H1 (cell line): ENCODE measurements at regions not wholly inside any gene's neighbourhood (a gene's known extent, or its start where the extent isn't known, plus 50 kb on each side); places are given as distances from the start of the nearest gene placed in this dataset.

ENCODE experiments used
- BRCA1 ChIP-seq: IDR thresholded peaks from 2 replicates; pipeline ENCODE4 v1.6.1; 2012; ENCODE audit warnings: low read depth, low read length, improper control_type of control experiment
- KDM1A ChIP-seq: fragments of 200-600, 300-600 bp; sonication (generic); IDR thresholded peaks from 2 replicates; pipeline ENCODE4 v1.7.1; 2016; ENCODE audit warnings: mild to moderate bottlenecking, low read length, borderline replicate concordance
- SAP30 ChIP-seq: fragments of 300-600 bp; sonication (generic); IDR thresholded peaks from 2 replicates; pipeline ENCODE4 v1.7.1; 2012; ENCODE audit warnings: low read length, moderate library complexity, mild to moderate bottlenecking, inconsistent platforms; ENCODE audit not compliant: insufficient read depth, insufficient replicate concordance
- SIX5 ChIP-seq: IDR thresholded peaks from 2 replicates; pipeline ENCODE4 v1.6.1; 2011; ENCODE audit warnings: mild to moderate bottlenecking, low read depth, low read length
- YY1 ChIP-seq: IDR thresholded peaks from 2 replicates; pipeline ENCODE4 v1.6.1; 2011; ENCODE audit warnings: low read depth, mild to moderate bottlenecking, low read length
- TF ChIP-seq, protein P1 (sequence below): fragments of 300-600 bp; sonication (generic); IDR thresholded peaks from 2 replicates; pipeline ENCODE4 v1.7.1; 2012; ENCODE audit warnings: low read length, moderate library complexity, mild to moderate bottlenecking, inconsistent platforms; ENCODE audit not compliant: insufficient replicate concordance

DNA sequence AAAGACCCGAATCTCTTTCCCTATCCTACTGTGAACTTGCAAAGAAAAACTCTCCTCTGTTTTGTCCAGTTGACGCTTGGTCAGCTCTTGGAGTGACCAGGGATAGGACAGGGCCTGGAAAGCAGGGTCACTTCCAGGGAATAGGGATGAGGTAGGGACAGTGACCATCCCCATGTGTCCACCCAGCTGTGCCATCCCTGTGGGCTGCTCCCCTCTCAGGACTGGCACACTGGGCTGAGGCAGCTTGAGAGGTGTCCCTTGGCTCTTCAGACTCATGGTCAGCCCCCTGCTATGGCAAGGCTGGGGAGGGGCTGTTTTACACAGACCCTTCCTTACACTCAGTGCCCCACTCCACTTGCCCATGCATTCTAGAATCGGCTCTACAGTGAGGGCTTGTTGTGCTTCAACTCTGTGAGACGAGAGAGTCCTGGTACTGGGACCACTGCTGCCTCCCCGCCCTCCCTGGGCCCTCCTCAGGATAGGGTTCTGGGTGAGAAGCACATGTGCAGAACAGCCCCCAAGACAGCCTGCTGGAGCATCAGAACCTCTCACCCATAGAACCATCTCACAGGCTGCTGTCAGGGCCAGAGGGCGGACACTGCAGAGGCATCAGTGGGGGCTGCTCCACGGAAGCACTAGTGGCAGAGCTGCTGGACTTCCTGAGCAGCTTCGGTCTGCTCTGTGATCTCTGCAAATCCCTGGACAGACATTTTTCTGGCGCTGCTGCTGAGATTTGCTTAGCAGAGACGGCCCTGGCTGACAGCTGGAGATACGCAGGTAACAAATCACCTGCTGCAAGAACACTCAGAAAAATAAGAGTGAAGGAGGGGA, 202.8 kb upstream of the CXCL12 start (continued):
- TF ChIP-seq, protein P1, sequence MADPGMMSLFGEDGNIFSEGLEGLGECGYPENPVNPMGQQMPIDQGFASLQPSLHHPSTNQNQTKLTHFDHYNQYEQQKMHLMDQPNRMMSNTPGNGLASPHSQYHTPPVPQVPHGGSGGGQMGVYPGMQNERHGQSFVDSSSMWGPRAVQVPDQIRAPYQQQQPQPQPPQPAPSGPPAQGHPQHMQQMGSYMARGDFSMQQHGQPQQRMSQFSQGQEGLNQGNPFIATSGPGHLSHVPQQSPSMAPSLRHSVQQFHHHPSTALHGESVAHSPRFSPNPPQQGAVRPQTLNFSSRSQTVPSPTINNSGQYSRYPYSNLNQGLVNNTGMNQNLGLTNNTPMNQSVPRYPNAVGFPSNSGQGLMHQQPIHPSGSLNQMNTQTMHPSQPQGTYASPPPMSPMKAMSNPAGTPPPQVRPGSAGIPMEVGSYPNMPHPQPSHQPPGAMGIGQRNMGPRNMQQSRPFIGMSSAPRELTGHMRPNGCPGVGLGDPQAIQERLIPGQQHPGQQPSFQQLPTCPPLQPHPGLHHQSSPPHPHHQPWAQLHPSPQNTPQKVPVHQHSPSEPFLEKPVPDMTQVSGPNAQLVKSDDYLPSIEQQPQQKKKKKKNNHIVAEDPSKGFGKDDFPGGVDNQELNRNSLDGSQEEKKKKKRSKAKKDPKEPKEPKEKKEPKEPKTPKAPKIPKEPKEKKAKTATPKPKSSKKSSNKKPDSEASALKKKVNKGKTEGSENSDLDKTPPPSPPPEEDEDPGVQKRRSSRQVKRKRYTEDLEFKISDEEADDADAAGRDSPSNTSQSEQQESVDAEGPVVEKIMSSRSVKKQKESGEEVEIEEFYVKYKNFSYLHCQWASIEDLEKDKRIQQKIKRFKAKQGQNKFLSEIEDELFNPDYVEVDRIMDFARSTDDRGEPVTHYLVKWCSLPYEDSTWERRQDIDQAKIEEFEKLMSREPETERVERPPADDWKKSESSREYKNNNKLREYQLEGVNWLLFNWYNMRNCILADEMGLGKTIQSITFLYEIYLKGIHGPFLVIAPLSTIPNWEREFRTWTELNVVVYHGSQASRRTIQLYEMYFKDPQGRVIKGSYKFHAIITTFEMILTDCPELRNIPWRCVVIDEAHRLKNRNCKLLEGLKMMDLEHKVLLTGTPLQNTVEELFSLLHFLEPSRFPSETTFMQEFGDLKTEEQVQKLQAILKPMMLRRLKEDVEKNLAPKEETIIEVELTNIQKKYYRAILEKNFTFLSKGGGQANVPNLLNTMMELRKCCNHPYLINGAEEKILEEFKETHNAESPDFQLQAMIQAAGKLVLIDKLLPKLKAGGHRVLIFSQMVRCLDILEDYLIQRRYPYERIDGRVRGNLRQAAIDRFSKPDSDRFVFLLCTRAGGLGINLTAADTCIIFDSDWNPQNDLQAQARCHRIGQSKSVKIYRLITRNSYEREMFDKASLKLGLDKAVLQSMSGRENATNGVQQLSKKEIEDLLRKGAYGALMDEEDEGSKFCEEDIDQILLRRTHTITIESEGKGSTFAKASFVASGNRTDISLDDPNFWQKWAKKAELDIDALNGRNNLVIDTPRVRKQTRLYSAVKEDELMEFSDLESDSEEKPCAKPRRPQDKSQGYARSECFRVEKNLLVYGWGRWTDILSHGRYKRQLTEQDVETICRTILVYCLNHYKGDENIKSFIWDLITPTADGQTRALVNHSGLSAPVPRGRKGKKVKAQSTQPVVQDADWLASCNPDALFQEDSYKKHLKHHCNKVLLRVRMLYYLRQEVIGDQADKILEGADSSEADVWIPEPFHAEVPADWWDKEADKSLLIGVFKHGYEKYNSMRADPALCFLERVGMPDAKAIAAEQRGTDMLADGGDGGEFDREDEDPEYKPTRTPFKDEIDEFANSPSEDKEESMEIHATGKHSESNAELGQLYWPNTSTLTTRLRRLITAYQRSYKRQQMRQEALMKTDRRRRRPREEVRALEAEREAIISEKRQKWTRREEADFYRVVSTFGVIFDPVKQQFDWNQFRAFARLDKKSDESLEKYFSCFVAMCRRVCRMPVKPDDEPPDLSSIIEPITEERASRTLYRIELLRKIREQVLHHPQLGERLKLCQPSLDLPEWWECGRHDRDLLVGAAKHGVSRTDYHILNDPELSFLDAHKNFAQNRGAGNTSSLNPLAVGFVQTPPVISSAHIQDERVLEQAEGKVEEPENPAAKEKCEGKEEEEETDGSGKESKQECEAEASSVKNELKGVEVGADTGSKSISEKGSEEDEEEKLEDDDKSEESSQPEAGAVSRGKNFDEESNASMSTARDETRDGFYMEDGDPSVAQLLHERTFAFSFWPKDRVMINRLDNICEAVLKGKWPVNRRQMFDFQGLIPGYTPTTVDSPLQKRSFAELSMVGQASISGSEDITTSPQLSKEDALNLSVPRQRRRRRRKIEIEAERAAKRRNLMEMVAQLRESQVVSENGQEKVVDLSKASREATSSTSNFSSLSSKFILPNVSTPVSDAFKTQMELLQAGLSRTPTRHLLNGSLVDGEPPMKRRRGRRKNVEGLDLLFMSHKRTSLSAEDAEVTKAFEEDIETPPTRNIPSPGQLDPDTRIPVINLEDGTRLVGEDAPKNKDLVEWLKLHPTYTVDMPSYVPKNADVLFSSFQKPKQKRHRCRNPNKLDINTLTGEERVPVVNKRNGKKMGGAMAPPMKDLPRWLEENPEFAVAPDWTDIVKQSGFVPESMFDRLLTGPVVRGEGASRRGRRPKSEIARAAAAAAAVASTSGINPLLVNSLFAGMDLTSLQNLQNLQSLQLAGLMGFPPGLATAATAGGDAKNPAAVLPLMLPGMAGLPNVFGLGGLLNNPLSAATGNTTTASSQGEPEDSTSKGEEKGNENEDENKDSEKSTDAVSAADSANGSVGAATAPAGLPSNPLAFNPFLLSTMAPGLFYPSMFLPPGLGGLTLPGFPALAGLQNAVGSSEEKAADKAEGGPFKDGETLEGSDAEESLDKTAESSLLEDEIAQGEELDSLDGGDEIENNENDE, result no peak
- TF ChIP-seq YY1 (no peak), KDM1A (no peak), BRCA1 (no peak), SAP30 (no peak), SIX5 (no peak)
